Kidney epithelial cell (primary cell): ENCODE measurements at regions not wholly inside any gene's neighbourhood (a gene's known extent, or its start where the extent isn't known, plus 50 kb on each side); places are given as distances from the start of the nearest gene placed in this dataset.
"Not testable (repeated sequence)": the region's sequence is repeated elsewhere in the genome, so short reads cannot be mapped to it uniquely, and the experiment has no call there.

Experiments
- DNase-seq: peaks from one replicate; pipeline ENCODE4 v3.0.0-alpha.2; 2010; ENCODE audit warnings: low read depth
- H3K27me3 ChIP-seq: 2 replicates; pipeline ENCODE4 v1.6.0; 2011; ENCODE audit warnings: low read length; ENCODE audit not compliant: control insufficient read depth, insufficient read depth
- H3K36me3 ChIP-seq: 2 replicates; pipeline ENCODE4 v1.5.1; 2011; ENCODE audit warnings: low read length; ENCODE audit not compliant: control insufficient read depth, insufficient read depth
- H3K4me3 ChIP-seq: 2 replicates; pipeline ENCODE4 v1.5.1; 2011; ENCODE audit warnings: low read depth, mild to moderate bottlenecking, control low read depth, low read length
- CTCF ChIP-seq: IDR thresholded peaks from 2 replicates; pipeline ENCODE4 v1.5.1; 2011; ENCODE audit warnings: mild to moderate bottlenecking, moderate library complexity, low read length, control low read depth, inconsistent platforms; ENCODE audit not compliant: insufficient read depth, poor library complexity, severe bottlenecking

GRCh38 chr20:53887973-53888372 is 182.4 kb downstream of the BCAS1 start:
- no peak overlapping the region for H3K4me3 ChIP-seq
- DNase-seq: no peak
- TF ChIP-seq CTCF: no peak

GRCh38 chr20:53884859-53885541 is 185.4 kb downstream of the BCAS1 start:
- DNase-seq: no peak
- Histone ChIP-seq H3K36me3 (no peaks in the 10 kb centered on the region), H3K27me3 (no peaks in the 10 kb centered on the region), H3K4me3 (no peak overlapping the region)
- no peak for TF ChIP-seq CTCF

More at GRCh38 chr20:53887973-53888372, 182.4 kb downstream of the BCAS1 start:
- no peaks in the 10 kb centered on the region for H3K27me3 ChIP-seq
- no peaks in the 10 kb centered on the region for H3K36me3 ChIP-seq

GRCh38 chr20:53883098-53883911 is 187.1 kb downstream of the BCAS1 start:
- DNase-seq: peak; percentile 80
- TF ChIP-seq CTCF: no peak
- no peaks in the 10 kb centered on the region for H3K36me3 ChIP-seq
- no peak overlapping the region for H3K4me3 ChIP-seq
- no peaks in the 10 kb centered on the region for H3K27me3 ChIP-seq

GRCh38 chr20:53882438-53882986 is 187.9 kb downstream of the BCAS1 start:
- H3K4me3 ChIP-seq, H3K27me3 ChIP-seq, H3K36me3 ChIP-seq, DNase-seq: not testable (repeated sequence)

GRCh38 chr20:53881362-53881761 is 189.0 kb downstream of the BCAS1 start:
- no peaks in the 10 kb centered on the region for H3K27me3 ChIP-seq
- no peak overlapping the region for H3K4me3 ChIP-seq
- H3K36me3 ChIP-seq: no peaks in the 10 kb centered on the region
- TF ChIP-seq CTCF: no peak
- DNase-seq: no peak

GRCh38 chr20:53880108-53880641 is 190.2 kb downstream of the BCAS1 start:
- H3K4me3 ChIP-seq: no peak overlapping the region
- no peak for DNase-seq
- no peaks in the 10 kb centered on the region for H3K36me3 ChIP-seq
- no peaks in the 10 kb centered on the region for H3K27me3 ChIP-seq
- TF ChIP-seq CTCF: no peak
